Activated CD4-positive, alpha-beta T cell treated with anti-CD3 and anti-CD28 coated beads, Interleukin-2, amount 50 U/mL, for 1 hour (primary cell): ENCODE measurements at regions not wholly inside any gene's neighbourhood (a gene's known extent, or its start where the extent isn't known, plus 50 kb on each side); places are given as distances from the start of the nearest gene placed in this dataset.
"Not testable (repeated sequence)": the region's sequence is repeated elsewhere in the genome, so short reads cannot be mapped to it uniquely, and the experiment has no call there.

ENCODE experiments used
- DNase-seq: peaks from one replicate; pipeline ENCODE4 v3.0.0-alpha.2; 2020

GRCh38 chr21:28333578-28334075 lies 659.0 kb downstream of the LTN1 start:
- DNase-seq, result no peak

- no peak for DNase-seq
Measured at GRCh38 chr21:28332796-28333195, 659.9 kb downstream of the LTN1 start.

- DNase-seq, result no peak
Measured at GRCh38 chr21:28325618-28326017, 667.1 kb downstream of the LTN1 start.

GRCh38 chr21:28324690-28325089 lies 668.0 kb downstream of the LTN1 start:
- DNase-seq, result no peak

- no peak for DNase-seq
Measured at GRCh38 chr21:28317177-28317950, 675.3 kb downstream of the LTN1 start.

GRCh38 chr21:28311411-28312190 lies 681.1 kb downstream of the LTN1 start:
- no peak for DNase-seq

GRCh38 chr21:28310711-28311110 lies 682.0 kb downstream of the LTN1 start:
- no peak for DNase-seq

GRCh38 chr21:28310171-28310685 lies 682.4 kb downstream of the LTN1 start:
- DNase-seq, result no peak

GRCh38 chr21:28309596-28309995 lies 683.1 kb downstream of the LTN1 start:
- no peak for DNase-seq

GRCh38 chr21:28308516-28308915 lies 684.2 kb downstream of the LTN1 start:
- no peak for DNase-seq

GRCh38 chr21:28299946-28300345 lies 692.7 kb downstream of the LTN1 start:
- DNase-seq, result no peak

GRCh38 chr21:28298251-28298672 lies 694.4 kb downstream of the LTN1 start:
- DNase-seq, result no peak

- DNase-seq, result no peak
Measured at GRCh38 chr21:28294051-28294450, 698.6 kb downstream of the LTN1 start.

- no peak for DNase-seq
Measured at GRCh38 chr21:28283641-28284490, 708.8 kb downstream of the LTN1 start.

- DNase-seq, result no peak
Measured at GRCh38 chr21:28282833-28283232, 709.8 kb downstream of the LTN1 start.

- DNase-seq, result not testable (repeated sequence)
Measured at GRCh38 chr21:28281357-28281756, 711.3 kb downstream of the LTN1 start.

GRCh38 chr21:28280611-28281010 lies 712.1 kb downstream of the LTN1 start:
- DNase-seq, result no peak

- DNase-seq, result no peak
Measured at GRCh38 chr21:28277324-28277723, 715.4 kb downstream of the LTN1 start.

GRCh38 chr21:28272272-28272992 lies 720.2 kb downstream of the LTN1 start:
- no peak for DNase-seq

GRCh38 chr21:28269173-28269572 lies 723.5 kb downstream of the LTN1 start:
- DNase-seq, result no peak

- no peak for DNase-seq
Measured at GRCh38 chr21:28268685-28269084, 724.0 kb downstream of the LTN1 start.

- DNase-seq, result no peak
Measured at GRCh38 chr21:28267449-28267848, 725.2 kb downstream of the LTN1 start.
